HG03565 (cell line): ENCODE measurements at regions not wholly inside any gene's neighbourhood (a gene's known extent, or its start where the extent isn't known, plus 50 kb on each side); places are given as distances from the start of the nearest gene placed in this dataset.

Experiments
- ATAC-seq: cut with Tn5 transposase; IDR thresholded peaks from one replicate; pipeline ENCODE4 v1.9.1; 2021; ENCODE audit warnings: mild to moderate bottlenecking, moderate library complexity; ENCODE audit not compliant: unreplicated experiment

- peak; percentile 44 for ATAC-seq
Observed at GRCh38 chr15:70258369-70259027, 160.8 kb upstream of the TLE3 start.

GRCh38 chr15:70257573-70258248, 160.0 kb upstream of the TLE3 start:
- no peak for ATAC-seq

GRCh38 chr15:70257047-70257446, 159.3 kb upstream of the TLE3 start:
- no peak for ATAC-seq

GRCh38 chr15:70254311-70254869, 156.7 kb upstream of the TLE3 start:
- ATAC-seq: no peak

- no peak for ATAC-seq
Observed at GRCh38 chr15:70253461-70254156, 155.9 kb upstream of the TLE3 start.

- ATAC-seq: no peak
Observed at GRCh38 chr15:70252951-70253320, 155.2 kb upstream of the TLE3 start.

GRCh38 chr15:70252056-70252950, 154.6 kb upstream of the TLE3 start:
- no peak for ATAC-seq

- ATAC-seq: no peak
Observed at GRCh38 chr15:70251246-70251990, 153.7 kb upstream of the TLE3 start.

- no peak for ATAC-seq
Observed at GRCh38 chr15:70250208-70251201, 152.8 kb upstream of the TLE3 start.

GRCh38 chr15:70249616-70250015, 151.9 kb upstream of the TLE3 start:
- ATAC-seq: no peak

GRCh38 chr15:70248116-70249025, 150.7 kb upstream of the TLE3 start:
- ATAC-seq: no peak

- no peak for ATAC-seq
Observed at GRCh38 chr15:70247281-70247680, 149.6 kb upstream of the TLE3 start.

GRCh38 chr15:70246623-70247220, 149.0 kb upstream of the TLE3 start:
- ATAC-seq: no peak

GRCh38 chr15:70245932-70246622, 148.4 kb upstream of the TLE3 start:
- ATAC-seq: no peak

- no peak for ATAC-seq
Observed at GRCh38 chr15:70244978-70245542, 147.3 kb upstream of the TLE3 start.

- ATAC-seq: no peak
Observed at GRCh38 chr15:70243686-70244540, 146.2 kb upstream of the TLE3 start.
